H1 (cell line): ENCODE measurements at regions not wholly inside any gene's neighbourhood (a gene's known extent, or its start where the extent isn't known, plus 50 kb on each side); places are given as distances from the start of the nearest gene placed in this dataset.

Experiments
- CTBP2 ChIP-seq: IDR thresholded peaks from 2 replicates; pipeline ENCODE4 v1.7.0; 2011; ENCODE audit warnings: borderline replicate concordance, mild to moderate bottlenecking, moderate library complexity, mixed read lengths, low read length; ENCODE audit not compliant: insufficient read depth, insufficient read length
- GABPA ChIP-seq: IDR thresholded peaks from 2 replicates; pipeline ENCODE4 v1.6.1; 2011; ENCODE audit warnings: mild to moderate bottlenecking, low read length, moderate library complexity, borderline replicate concordance; ENCODE audit not compliant: insufficient read depth
- NANOG ChIP-seq: IDR thresholded peaks from 2 replicates; pipeline ENCODE4 v1.6.1; 2011; ENCODE audit warnings: low read length, low read depth, mild to moderate bottlenecking, inconsistent platforms; ENCODE audit not compliant: insufficient read depth, poor library complexity, severe bottlenecking
- NRF1 ChIP-seq: IDR thresholded peaks from 2 replicates; pipeline ENCODE4 v1.6.1; 2011; ENCODE audit warnings: mild to moderate bottlenecking, low read depth, low read length, improper control_type of control experiment
- SAP30 ChIP-seq: fragments of 300-600 bp; sonication (generic); IDR thresholded peaks from 2 replicates; pipeline ENCODE4 v1.7.1; 2012; ENCODE audit warnings: low read length, moderate library complexity, mild to moderate bottlenecking, inconsistent platforms; ENCODE audit not compliant: insufficient read depth, insufficient replicate concordance
- SIRT6 ChIP-seq: IDR thresholded peaks from one replicate; pipeline ENCODE4 v1.7.1; 2012; ENCODE audit warnings: low read length, inconsistent platforms
- TF ChIP-seq, protein P1 (sequence below): IDR thresholded peaks from 2 replicates; pipeline ENCODE4 v1.6.1; 2012; ENCODE audit warnings: inconsistent platforms
- TF ChIP-seq, protein P2 (sequence below): fragments of 300-600 bp; sonication (generic); IDR thresholded peaks from 2 replicates; pipeline ENCODE4 v1.7.1; 2012; ENCODE audit warnings: low read length, moderate library complexity, mild to moderate bottlenecking, inconsistent platforms; ENCODE audit not compliant: insufficient replicate concordance

DNA sequence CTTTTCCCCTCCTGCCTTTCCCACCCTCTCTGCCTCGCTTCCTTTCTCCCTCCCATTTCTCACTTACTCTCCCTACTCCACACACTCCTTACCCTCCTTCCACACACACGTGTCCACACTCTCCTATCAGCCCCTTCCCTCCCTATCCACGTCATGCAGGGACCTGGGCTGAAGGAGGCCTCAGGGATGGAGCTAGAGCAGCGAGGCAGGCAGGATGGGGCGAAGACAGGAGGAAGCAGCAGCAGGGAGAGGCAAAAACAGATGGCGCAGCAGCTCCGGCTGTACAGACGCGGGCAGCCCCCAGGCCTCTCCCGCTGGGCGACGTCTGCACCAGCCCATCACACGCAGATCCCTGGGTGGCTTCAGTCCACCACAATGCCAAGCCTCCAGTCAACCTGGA lies 97.9 kb downstream of the SPATA19 start (continued):
- no peak for TF ChIP-seq CTBP2
- no peak for TF ChIP-seq SAP30
- TF ChIP-seq, protein P1, sequence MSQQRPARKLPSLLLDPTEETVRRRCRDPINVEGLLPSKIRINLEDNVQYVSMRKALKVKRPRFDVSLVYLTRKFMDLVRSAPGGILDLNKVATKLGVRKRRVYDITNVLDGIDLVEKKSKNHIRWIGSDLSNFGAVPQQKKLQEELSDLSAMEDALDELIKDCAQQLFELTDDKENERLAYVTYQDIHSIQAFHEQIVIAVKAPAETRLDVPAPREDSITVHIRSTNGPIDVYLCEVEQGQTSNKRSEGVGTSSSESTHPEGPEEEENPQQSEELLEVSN = no peak
- no peak for TF ChIP-seq NRF1
- no peak for TF ChIP-seq GABPA
- no peak for TF ChIP-seq NANOG
- no peak for TF ChIP-seq SIRT6
- TF ChIP-seq, protein P2, sequence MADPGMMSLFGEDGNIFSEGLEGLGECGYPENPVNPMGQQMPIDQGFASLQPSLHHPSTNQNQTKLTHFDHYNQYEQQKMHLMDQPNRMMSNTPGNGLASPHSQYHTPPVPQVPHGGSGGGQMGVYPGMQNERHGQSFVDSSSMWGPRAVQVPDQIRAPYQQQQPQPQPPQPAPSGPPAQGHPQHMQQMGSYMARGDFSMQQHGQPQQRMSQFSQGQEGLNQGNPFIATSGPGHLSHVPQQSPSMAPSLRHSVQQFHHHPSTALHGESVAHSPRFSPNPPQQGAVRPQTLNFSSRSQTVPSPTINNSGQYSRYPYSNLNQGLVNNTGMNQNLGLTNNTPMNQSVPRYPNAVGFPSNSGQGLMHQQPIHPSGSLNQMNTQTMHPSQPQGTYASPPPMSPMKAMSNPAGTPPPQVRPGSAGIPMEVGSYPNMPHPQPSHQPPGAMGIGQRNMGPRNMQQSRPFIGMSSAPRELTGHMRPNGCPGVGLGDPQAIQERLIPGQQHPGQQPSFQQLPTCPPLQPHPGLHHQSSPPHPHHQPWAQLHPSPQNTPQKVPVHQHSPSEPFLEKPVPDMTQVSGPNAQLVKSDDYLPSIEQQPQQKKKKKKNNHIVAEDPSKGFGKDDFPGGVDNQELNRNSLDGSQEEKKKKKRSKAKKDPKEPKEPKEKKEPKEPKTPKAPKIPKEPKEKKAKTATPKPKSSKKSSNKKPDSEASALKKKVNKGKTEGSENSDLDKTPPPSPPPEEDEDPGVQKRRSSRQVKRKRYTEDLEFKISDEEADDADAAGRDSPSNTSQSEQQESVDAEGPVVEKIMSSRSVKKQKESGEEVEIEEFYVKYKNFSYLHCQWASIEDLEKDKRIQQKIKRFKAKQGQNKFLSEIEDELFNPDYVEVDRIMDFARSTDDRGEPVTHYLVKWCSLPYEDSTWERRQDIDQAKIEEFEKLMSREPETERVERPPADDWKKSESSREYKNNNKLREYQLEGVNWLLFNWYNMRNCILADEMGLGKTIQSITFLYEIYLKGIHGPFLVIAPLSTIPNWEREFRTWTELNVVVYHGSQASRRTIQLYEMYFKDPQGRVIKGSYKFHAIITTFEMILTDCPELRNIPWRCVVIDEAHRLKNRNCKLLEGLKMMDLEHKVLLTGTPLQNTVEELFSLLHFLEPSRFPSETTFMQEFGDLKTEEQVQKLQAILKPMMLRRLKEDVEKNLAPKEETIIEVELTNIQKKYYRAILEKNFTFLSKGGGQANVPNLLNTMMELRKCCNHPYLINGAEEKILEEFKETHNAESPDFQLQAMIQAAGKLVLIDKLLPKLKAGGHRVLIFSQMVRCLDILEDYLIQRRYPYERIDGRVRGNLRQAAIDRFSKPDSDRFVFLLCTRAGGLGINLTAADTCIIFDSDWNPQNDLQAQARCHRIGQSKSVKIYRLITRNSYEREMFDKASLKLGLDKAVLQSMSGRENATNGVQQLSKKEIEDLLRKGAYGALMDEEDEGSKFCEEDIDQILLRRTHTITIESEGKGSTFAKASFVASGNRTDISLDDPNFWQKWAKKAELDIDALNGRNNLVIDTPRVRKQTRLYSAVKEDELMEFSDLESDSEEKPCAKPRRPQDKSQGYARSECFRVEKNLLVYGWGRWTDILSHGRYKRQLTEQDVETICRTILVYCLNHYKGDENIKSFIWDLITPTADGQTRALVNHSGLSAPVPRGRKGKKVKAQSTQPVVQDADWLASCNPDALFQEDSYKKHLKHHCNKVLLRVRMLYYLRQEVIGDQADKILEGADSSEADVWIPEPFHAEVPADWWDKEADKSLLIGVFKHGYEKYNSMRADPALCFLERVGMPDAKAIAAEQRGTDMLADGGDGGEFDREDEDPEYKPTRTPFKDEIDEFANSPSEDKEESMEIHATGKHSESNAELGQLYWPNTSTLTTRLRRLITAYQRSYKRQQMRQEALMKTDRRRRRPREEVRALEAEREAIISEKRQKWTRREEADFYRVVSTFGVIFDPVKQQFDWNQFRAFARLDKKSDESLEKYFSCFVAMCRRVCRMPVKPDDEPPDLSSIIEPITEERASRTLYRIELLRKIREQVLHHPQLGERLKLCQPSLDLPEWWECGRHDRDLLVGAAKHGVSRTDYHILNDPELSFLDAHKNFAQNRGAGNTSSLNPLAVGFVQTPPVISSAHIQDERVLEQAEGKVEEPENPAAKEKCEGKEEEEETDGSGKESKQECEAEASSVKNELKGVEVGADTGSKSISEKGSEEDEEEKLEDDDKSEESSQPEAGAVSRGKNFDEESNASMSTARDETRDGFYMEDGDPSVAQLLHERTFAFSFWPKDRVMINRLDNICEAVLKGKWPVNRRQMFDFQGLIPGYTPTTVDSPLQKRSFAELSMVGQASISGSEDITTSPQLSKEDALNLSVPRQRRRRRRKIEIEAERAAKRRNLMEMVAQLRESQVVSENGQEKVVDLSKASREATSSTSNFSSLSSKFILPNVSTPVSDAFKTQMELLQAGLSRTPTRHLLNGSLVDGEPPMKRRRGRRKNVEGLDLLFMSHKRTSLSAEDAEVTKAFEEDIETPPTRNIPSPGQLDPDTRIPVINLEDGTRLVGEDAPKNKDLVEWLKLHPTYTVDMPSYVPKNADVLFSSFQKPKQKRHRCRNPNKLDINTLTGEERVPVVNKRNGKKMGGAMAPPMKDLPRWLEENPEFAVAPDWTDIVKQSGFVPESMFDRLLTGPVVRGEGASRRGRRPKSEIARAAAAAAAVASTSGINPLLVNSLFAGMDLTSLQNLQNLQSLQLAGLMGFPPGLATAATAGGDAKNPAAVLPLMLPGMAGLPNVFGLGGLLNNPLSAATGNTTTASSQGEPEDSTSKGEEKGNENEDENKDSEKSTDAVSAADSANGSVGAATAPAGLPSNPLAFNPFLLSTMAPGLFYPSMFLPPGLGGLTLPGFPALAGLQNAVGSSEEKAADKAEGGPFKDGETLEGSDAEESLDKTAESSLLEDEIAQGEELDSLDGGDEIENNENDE = no peak
